GM19043 (cell line): ENCODE measurements at regions not wholly inside any gene's neighbourhood (a gene's known extent, or its start where the extent isn't known, plus 50 kb on each side); places are given as distances from the start of the nearest gene placed in this dataset.
"Not testable (repeated sequence)": the region's sequence is repeated elsewhere in the genome, so short reads cannot be mapped to it uniquely, and the experiment has no call there.

ENCODE experiments used
- ATAC-seq: cut with Tn5 transposase; IDR thresholded peaks from one replicate; pipeline ENCODE4 v1.9.1; 2021; ENCODE audit warnings: low read depth; ENCODE audit not compliant: unreplicated experiment

DNA sequence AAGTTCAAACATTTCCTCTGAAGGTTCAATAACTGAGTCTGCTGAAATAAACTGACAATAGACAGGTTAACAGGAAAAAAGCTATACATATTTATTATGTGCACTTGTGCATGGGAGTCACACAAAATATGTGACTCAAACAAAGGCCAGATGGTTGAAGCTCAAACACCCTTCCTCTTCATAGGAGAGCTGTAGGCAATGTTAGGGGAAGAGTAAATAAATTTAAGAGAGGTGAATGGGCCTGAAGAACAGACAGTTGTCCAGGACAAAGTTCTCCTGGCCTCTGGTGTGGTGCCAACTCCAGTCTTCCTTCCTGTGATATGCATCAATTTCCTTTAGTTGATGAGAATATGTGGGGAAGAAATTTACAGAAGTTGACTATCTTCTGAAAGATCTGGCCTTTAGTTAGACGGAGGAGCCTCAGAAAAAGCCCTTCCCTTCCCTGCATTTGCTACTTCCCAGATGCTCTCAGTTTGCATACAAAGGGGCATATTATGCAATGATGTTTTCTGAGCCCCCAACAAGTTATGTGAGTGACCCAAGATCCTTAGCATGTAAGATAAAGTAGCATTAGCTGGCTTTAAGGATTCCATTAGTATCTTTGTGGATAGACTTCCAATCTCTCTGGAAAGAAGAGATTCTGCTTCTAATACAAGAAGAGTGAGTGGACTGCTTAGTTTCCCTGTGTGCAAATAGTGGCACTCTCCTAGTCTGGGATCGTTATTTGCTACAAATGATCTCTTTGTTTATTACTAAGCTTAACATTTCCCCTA is 96.4 kb upstream of the IGSF10 start:
- no peak for ATAC-seq

DNA sequence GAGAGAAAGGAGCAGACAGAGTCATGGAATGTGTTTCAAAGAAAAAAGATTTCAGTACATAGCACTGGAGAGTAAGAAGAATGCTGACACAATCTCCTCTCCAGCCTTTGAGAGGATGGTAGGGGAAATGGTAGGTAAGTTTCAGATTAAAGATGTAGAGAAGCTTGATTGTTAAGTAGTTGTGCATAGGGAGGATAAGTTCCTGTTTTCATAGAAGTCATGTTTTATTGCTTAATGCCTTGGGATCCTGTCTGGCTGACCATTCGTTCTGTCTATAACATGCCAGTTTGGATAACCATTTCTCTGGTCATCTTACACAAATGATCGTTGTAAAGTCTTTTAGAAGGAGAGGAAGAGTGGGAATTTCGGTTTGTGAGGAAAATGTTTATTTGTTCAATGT is 95.7 kb upstream of the IGSF10 start:
- ATAC-seq = no peak

DNA sequence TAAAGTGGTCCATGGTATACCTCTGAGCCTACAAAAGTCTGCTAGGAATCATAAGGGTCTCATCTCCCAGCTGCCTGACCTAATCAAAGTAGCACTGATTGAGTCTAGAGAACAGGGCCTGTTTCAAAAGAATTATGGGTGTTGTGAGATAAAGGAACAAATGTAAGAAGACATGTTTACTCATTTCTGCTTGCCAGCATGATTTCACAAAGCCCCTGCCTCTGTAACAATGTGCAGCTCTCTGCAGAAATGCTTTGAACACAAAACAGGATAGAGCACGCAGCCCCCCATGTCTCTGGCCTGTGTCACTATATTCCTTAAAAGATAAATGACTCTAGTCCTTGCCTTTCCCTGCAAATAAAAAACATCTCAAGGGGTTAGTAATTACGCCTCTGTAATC is 94.7 kb upstream of the IGSF10 start:
- ATAC-seq = no peak

DNA sequence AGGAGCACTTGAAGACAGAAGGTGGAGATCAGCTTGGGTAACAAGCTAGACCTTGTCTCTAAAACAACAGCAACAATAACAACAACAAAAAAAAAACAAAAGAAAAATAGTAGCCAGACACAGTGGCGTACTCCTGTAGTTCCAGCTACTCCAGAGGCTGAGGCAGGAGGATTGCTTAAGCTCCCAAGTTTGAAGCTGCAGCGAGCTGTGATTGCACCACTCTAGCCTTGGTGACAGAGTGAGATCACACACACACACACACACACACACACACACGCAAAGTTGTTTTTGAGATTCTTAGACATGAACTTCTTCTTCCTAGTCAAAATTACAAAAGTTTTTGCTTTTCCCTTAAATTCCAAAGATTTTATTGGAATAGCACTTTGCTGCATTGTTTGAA is 93.0 kb upstream of the IGSF10 start:
- ATAC-seq = no peak

DNA sequence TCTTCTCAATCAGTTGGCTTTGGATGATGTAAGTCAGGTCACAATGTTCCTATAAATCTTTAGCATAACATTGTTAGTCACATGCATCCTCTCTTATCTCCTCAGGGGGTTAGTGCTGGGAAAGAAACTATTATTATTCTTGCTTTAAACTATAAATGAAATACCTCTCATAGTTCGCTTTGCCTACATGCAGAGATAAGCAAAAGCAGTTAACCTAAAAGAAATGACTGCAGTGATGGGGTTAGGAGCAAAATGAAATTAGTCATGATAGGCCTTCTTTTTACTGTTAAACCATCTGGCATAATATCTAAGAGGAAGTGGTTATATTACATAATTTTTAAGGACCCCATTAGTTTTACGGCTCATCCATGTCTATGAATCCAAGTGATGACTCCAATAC is 91.7 kb upstream of the IGSF10 start:
- ATAC-seq = no peak

DNA sequence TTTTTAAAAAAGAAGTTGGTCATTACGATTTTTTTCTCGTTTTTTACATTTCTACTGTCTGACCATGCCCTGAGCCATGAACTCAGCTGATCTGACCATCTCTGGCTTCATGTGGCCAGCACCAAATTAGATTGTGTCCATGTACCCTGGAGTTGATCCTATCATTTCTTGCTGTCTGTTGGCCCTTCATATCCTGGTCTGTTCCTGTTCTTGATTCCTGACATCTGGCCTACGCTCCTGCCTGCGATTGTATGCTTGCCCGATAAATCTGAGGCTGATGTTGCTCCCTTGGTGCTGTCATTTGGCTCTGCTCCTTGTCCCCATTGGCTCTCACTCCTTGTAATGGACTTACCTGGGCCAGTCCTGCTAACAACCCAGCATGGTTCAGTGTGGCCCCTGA is 89.8 kb upstream of the IGSF10 start:
- no peak for ATAC-seq

DNA sequence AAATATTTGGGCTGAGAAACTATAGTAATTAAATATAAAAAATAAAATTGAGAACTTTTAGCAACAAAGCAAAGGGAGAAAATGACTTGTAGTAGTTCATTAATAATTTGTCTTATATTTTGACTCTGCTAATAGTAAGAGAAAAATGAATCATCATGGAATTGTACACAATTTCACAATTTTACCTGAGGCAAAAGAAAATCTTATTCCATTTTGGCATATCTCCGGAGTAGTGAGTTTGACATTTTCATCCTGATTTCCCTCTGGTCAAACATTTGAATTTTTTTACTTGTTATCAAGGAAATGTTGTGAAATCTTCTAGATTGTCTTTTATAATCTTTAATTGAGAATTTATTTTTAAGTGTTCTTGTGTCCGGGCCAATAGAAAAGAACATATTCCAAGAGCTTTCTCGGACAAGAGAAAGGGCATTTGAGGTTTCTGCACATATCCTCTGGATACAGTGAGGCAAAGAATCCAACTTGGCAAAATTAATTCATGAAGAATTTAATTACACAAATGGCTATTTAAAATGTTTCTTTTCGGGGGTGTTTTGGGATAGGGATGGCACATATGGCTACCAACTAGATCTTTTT is 89.3 kb upstream of the IGSF10 start:
- no peak for ATAC-seq

DNA sequence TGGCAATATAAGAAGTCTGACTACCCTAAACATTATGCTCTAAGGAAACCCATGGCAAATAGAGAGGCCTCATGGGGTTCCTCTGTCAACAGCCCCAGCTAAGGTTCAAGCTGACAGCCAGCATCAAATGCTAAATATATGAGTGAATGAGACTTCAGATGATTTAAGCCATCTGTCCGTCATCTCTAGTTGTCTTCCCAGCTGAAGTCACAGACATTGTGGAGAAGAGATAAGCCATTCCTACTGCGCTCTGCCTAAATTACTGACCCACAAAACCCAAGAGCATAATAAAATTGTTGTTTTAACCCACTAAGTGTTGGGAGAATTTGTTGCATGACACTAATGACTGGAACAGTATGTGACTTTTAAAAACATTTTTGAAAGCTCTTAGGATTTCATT is 87.3 kb upstream of the IGSF10 start:
- ATAC-seq = no peak

DNA sequence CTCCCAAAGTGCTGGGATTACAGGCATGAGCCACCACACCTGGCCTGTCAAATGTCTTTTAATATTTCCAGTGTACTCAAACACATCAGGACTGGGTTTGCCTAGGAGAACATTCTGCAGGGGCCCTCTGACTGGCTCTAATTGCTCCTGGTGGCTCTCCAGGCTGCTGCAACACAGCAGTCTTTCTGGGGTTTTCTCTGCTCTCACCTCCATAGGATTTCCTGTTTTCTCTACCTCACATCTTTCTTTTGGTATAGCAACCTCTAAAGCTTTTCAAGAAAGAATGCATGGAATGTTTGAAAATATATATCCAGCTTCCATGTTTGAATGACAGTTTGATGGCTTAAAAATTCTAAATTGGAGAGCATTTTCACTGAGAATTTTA is 83.3 kb upstream of the IGSF10 start:
- ATAC-seq = no peak

DNA sequence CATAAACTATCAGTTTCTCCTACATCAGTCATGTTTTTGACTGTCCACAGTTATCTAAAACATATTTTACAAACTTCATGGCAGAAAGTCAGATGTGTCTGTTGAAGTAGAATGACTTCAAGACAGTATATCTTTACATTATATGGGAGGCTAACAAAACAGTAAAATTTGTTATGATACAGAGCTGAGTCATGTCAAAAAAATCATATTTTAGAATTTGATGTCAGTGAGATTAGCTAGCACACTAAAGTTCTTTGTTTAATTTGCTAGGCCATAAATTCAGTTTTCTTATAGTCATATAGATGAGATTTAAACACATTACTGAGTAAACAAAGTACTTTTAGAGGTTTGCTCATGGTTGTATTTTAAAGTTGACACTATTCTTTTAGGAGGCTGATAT is 80.3 kb upstream of the IGSF10 start:
- ATAC-seq = no peak

- no peak for ATAC-seq
Observed at GRCh38 chr3:151539599-151539998, 78.7 kb upstream of the IGSF10 start.

DNA sequence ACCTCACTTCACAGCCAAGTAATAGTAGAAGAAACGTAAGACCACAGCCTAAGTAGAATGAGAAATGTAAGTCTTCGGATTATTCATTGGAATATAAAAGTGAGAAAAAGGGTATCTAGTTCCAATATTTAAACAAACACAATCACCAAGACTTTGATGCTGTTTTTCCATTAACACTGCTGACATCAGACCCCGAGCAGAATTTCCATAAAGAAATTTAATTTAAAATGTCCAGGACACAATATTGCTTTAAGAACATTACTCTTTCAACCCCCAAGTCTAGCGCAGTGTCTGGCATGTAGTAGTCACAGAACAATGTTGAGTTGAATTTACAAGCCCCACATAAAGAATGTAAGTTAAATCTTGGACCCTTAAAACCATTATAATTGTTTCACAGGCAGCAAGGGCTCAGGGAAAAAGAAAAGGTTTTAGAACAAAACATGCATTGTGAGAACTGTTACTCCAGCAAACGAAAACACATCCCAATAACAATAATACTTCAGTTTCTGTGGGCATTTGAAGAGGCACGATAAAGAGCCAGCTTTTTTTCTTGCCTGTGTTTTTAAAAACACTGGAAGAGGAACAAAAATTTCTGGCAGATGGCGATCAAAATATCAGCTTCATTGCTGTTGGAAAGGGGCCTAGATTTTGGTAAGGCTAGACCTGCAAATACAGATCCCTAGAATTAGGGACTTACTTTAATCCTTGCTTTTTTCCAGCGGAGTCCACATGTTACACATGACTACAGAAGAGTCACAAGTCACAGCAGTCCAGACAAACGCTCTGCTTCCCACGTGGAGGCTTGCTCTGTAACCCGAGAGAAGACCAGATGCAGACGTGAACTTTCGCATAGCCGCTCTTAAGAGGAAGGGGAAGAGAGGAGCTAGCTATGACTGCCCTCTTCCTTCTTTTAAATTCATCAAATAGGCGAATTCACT is 77.9 kb upstream of the IGSF10 start:
- ATAC-seq = no peak

DNA sequence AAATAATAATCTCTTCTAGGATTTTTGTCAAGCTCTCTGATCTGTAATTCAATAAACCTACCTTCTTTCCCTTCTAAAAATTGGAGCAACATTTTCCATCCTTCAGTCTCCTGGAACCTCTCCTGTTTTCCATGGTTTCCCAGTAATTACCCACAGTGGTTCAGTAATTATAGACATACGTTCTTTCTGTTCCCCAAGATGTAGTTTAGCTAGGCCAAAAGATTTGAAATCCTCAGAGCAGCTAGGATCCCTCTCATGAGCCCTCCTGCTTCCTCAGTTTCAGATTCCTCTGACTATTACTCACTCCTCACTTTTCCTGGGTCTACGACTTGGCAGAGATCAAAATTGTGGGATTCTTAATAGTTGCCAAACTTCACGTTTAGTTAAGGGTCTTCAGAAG is 76.9 kb upstream of the IGSF10 start:
- ATAC-seq = no peak

DNA sequence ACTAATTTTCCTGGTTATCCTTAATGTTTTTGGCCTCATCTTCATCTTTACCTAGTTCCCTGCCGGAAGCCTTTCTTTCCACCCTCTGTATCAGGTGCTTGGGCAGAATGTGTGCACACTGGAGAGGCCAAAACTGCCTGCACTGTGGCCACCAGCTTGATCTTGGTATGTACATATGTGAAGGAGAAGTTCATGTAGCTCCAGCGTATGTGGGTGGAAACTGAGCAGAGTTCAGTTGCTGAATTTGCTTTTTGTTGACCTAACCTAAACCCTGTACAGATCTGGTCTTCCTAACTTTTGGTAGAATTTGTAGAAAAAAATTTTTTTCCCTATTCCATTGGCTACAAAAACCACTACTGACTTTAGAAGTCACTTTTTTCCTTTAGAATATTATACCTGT is 65.9 kb upstream of the IGSF10 start:
- no peak for ATAC-seq

DNA sequence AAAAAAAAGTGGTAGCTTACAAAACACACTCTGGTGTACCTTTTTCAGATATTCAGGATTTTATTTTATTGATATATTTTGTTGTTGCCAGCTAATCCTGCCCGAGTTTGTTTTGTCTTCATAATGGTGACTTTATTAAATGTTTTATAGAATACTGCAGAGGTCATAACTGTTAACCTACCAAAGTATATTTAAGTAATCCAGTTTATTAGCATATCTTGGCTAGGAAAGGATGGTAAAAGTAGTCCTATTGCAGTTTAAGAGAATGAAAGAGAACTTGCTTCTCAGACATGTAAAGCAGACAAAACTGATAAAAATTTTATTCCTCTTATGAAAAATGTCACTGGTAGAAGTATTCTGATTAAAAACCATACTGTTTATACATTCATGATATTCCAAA is 59.2 kb upstream of the IGSF10 start:
- no peak for ATAC-seq

DNA sequence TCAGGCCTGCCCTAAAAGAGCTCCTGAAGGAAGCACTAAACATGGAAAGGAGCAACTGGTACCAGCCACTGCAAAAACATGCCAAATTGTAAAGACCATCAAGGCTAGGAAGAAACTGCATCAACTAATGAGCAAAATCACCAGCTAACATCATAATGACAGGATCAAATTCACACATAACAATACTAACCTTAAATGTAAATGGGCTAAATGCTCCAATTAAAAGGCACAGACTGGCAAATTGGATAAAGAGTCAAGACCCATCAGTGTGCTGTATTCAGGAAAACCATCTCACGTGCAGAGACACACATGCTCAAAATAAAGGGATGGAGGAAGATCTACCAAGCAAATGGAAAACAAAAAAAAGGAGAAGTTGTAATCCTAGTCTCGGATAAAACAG is 50.6 kb upstream of the IGSF10 start:
- not testable (repeated sequence) for ATAC-seq
